Fibroblast of the aortic adventitia (primary cell): ENCODE measurements at regions not wholly inside any gene's neighbourhood (a gene's known extent, or its start where the extent isn't known, plus 50 kb on each side); places are given as distances from the start of the nearest gene placed in this dataset.

Experiments
- DNase-seq: peaks from one replicate; pipeline ENCODE4 v3.0.0-alpha.2; 2010; ENCODE audit warnings: low read depth
- H3K4me3 ChIP-seq: 2 replicates; pipeline ENCODE4 v1.5.1; 2011; ENCODE audit warnings: low read depth, mild to moderate bottlenecking, control low read depth, low read length, moderate library complexity
- TF ChIP-seq, protein P1 (sequence below): IDR thresholded peaks from 2 replicates; pipeline ENCODE4 v1.5.1; 2011; ENCODE audit warnings: mild to moderate bottlenecking, low read length, control low read depth, inconsistent platforms; ENCODE audit not compliant: insufficient read depth

DNA sequence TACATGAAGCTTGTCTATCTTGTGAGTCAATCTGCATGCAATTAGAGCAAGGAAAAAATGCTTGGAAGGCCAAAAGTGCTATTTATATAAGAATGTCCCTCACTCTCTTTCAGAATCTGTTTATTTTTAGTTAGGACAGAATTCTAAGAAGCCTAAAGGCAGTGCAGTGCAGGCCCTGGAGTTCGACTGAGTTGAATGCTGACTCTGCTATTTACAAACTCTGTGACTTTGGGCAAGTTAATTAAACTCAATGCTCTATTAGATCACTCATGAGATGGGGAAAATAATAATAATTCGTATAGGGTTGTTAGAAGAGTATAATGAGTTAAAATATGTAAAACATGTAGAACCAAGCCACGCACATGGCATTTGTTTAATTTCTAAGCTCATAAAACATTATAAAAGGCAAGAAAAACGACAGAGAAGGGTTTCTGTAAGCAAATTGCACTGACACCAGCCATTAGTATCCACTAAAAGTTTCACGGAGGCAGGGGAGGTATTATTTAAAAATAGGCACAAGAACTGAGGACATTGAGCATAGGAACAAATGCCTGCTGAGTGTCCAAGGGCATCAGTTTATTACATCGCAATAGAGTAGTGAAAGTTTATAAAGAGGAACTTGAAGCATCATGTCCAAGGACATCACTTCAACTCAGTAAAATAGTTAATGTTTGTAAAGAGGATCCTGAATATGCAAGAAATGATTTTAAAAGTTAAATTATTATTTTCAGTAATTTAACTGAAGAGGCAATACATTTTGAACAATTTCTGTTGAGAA, 115.0 kb upstream of the INPP4B start:
- DNase-seq = no peak
- no peak overlapping the region for H3K4me3 ChIP-seq
- TF ChIP-seq, protein P1, sequence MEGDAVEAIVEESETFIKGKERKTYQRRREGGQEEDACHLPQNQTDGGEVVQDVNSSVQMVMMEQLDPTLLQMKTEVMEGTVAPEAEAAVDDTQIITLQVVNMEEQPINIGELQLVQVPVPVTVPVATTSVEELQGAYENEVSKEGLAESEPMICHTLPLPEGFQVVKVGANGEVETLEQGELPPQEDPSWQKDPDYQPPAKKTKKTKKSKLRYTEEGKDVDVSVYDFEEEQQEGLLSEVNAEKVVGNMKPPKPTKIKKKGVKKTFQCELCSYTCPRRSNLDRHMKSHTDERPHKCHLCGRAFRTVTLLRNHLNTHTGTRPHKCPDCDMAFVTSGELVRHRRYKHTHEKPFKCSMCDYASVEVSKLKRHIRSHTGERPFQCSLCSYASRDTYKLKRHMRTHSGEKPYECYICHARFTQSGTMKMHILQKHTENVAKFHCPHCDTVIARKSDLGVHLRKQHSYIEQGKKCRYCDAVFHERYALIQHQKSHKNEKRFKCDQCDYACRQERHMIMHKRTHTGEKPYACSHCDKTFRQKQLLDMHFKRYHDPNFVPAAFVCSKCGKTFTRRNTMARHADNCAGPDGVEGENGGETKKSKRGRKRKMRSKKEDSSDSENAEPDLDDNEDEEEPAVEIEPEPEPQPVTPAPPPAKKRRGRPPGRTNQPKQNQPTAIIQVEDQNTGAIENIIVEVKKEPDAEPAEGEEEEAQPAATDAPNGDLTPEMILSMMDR = no peak

DNA sequence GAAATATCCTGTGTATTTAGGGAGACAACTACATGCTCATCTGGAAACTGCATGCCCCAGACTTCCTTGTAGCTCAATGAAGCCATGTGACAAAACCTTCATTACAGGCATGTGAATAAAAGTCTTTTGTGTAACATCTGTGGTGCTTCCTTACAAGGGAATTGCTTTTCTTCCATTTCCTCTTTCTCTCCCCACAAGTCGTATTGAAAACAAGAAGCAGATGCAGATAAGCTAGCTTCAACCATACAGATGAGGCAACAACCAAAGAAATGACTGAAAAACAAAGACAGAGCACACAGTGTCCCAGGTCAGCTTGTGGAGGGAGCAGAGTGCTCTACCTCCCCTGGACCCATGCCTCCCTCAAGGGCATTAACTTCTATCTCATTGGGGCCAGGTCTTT, 115.8 kb upstream of the INPP4B start:
- TF ChIP-seq, protein P1 = no peak
- H3K4me3 ChIP-seq = no peak overlapping the region
- no peak for DNase-seq

DNA sequence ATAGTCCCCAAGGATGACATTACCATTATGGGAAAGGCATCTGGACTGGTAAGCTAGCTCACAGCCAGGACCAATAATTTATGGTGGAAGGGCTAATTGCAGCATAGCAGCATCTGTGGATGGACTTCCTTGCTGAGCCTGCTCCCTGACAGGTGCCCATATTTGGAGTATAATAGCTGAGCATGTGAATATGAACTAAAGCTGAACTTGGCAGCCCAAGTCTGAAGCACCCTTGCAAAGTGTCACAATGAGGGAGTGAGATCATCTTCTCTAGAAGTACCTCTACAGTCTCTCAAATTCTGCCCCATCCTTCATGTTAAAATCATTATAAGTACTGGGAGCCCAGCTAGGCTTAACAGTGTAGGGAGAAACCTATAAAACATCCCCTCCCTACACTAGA, 128.2 kb upstream of the INPP4B start:
- TF ChIP-seq, protein P1 = no peak
- DNase-seq = no peak
- no peak overlapping the region for H3K4me3 ChIP-seq

GRCh38 chr4:142975618-142976017, 129.5 kb upstream of the INPP4B start:
- no peak for DNase-seq
- H3K4me3 ChIP-seq = no peak overlapping the region
- TF ChIP-seq, protein P1 = no peak

DNA sequence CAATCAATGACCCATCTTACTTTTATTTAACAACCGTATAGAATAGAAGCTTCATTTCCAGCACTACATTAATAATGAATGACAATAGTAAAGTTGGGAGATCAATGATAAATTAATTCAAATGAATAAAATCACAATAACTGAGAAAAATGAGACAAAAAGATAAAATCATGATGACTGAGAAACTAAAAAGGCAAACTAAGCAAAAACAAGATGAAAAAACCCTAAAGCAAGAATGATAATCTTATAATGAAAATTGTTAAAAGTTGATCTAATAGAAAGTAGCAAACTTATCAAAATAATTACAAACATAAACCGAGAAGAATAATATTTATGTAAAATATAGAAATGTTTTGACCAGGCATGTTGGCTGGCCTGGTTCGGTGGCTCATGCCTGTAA, 130.4 kb upstream of the INPP4B start:
- TF ChIP-seq, protein P1 = no peak
- H3K4me3 ChIP-seq = no peak overlapping the region

GRCh38 chr4:142977182-142977581, 131.1 kb upstream of the INPP4B start:
- TF ChIP-seq, protein P1 = no peak
- DNase-seq = no peak

More for the DNA sequence above, 130.4 kb upstream of the INPP4B start:
- no peak for DNase-seq

DNA sequence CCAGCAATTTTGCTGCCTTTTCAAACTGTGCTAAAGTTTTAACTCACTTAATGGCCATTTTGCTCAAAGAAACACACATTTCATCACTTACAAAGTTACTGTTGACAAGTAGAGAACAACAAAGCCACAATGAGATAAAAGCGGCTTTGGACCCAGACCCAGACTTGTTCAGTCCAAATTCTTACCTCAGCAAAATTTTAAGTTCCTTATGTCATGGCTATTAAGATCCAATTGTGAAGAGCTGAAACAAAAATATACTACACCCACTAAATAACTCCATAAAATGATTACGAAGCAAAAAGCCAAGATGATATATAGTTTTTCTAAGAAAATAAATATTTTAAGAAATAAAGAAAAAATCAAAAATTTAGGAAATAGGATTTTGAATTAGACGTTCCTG, 137.0 kb upstream of the INPP4B start:
- TF ChIP-seq, protein P1 = no peak
- no peak overlapping the region for H3K4me3 ChIP-seq
- no peak for DNase-seq

More at GRCh38 chr4:142977182-142977581, 131.1 kb upstream of the INPP4B start:
- no peak overlapping the region for H3K4me3 ChIP-seq
